ENCODE measurements at regions not wholly inside any gene's neighbourhood (a gene's known extent, or its start where the extent isn't known, plus 50 kb on each side); places are given as distances from the start of the nearest gene placed in this dataset.
"Not testable (repeated sequence)": the region's sequence is repeated elsewhere in the genome, so short reads cannot be mapped to it uniquely, and the experiment has no call there.

DNA sequence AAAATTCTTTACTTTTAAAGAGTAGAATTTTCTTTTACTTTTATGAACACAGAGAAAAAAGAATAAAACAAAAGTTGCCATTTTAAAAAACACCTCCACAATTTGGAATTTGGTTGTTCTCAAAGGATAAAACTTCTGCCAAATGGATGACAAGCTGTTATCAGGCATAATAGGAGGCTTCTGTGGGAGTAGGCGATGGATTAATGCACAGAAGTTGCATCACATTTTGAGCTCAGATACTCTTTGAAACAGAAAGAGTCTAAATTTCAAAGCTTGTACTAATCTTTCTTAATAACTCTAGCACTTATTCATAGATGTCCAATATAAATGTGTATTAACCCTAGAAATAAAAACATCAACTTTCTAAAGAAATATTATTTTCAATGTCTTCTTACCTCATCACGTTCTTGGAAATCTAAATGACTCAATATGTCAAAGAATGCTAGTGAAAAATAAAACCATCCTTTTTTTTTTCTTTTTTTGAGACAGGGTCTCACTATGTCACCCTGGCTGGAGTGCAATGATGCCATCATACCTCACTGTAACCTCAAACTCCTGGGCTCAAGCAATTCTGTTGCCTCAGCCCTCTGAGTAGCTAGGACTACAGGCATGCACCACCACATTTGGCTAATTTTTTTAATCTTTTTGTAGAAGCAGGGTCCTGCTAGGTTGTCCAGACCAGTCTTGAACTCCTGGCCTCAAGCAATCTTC is 112.8 kb upstream of the USP25 start:
- DNase-seq (ENCODE audit: low spot score) = no peak

DNA sequence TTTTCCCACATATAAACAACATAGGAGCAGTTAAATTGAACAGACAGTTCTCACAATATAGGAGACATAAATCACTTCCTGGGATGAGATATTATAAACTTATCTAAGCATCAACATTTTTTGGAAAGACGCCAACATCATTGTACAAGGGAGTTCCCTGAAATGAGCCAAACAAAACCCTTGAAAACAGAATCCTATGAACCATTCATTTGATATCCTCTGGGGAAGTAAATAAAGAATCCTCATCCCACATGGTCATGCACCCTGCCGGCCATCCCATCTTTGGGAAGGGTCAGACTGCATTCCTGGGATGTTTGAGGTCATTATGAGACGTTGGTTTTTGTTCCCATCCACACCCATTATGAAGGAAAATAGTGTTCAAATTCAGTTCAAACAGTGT is 111.8 kb upstream of the USP25 start:
- DNase-seq (ENCODE audit: low spot score) = no peak

DNA sequence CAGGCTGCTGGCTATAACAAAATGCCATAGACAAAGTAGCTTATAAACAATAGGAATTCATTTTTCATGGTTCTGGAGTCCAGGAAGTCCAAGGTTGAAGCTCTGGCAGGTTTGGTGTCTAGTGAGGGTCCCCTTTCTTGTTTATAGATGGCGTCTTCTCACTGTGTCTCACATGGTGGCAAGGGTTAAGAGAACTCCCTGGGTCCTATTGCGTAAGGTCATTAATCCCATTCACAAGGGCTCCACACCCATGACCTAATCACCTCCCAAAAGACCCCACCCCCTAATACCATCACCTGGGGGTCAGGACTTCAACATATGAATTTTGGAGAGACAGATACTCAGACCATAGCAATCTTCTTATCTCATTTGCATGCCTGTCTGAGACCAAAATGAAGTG is 108.9 kb upstream of the USP25 start:
- no peak for DNase-seq (ENCODE audit: low spot score)

DNA sequence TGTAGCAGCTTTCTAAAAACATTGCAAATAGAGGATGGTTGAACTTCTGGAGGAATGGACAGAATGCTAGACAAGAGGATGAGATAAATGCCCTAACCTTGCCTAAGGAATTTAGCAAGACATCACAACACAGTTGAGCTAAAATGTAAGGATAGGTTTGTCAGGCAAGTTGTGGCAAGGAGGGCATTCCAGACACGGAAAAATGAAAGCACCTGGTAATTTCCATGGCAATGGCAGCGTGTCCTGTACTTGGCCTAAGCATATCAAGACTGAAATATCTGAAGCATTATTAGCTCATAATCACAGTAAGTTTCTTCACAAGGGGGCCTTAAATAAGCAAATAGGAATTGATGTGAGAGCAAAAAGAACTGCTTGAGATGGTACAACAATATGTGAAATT is 105.1 kb upstream of the USP25 start:
- no peak for DNase-seq (ENCODE audit: low spot score)

DNA sequence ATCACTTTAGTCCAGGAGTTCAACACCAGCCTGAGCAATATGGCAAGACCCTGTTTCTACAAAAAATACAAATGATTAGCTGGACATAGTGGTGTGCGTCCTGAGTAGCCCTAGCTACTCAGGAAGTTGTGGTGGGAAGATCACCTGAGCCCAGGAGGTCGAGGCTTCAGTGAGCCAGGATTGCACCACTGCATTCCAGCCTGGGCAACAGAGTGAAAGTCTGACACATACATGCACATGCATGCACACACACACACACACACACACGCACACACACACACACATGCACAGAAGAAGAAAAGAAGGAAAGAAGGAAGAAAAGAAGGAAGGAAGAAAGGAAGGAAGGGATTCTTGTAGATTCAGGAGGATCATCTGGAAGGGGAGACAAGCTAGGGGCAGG is 104.4 kb upstream of the USP25 start:
- DNase-seq (ENCODE audit: low spot score) = no peak

DNA sequence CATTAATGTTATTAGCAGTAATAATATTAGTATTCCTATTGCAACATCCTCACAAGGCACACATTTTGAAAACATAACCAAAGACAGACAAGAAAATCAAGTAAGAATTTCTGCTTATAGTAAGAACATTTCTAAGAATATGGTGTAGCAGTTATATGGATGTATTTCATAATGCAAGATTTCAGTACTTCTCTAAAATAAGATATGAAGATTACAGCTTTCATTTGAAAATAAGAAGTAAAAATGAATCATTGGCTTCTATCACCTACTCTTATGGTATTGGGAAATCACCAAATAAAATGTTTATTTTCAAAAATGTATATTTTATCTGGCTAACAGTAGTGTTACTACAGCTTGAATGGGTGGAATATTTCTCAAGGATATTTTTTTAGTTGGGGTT is 103.8 kb upstream of the USP25 start:
- DNase-seq (ENCODE audit: low spot score) = no peak

DNA sequence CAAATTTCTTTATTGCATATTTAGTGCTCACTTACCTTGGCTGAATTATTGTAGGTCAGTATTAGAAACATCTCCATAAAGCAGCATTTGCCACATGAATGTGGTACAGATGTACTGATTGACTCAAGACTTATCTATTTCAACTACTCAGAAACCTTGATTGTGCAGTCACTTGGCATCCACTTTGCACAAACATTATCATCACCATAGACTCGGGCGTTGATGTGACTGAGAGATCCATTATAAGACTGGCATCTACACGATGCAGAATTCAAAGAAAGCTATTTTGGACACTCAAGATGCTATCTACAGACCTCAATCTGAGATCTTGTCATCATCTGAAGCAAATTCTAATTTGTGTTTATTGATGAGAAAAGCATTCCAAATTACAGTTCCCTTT is 102.8 kb upstream of the USP25 start:
- no peak for DNase-seq (ENCODE audit: low spot score)

DNA sequence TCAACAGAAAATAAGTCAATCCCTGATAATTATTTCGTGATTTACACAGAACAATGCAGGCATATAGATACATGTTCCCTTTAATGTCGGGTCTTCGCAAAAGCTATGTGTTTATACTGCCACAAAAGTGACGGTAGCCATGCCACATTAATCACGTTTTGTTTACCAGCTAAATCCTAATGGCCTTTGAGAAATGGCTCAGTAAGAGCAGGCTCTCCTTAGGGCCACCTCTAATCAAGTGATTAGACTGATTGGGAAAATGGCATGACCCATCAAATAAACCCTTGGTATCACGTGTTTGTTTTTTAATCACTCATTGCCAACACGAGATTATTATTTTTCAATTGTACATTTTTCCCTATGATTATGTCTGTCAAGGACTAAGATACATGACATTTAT is 102.0 kb upstream of the USP25 start:
- DNase-seq (ENCODE audit: low spot score) = no peak

DNA sequence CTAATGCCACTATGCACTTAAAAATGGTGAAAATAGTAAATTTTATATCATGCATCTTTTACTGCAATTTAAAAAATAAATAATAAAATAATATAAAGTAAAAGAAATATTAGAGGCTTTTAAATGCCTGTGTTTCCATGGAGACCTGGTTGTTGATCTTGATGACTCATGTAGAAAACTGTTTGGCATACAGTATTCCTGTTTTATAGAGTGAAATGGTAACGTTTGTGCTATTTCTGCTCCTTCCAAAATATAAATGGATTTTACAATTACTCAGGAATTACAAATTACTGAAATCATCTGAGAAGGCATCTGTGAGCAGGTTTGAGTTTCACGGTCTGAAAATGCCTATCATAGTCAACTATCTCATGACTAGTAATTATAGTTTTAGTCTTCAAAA is 98.4 kb upstream of the USP25 start:
- no peak for DNase-seq (ENCODE audit: low spot score)

DNA sequence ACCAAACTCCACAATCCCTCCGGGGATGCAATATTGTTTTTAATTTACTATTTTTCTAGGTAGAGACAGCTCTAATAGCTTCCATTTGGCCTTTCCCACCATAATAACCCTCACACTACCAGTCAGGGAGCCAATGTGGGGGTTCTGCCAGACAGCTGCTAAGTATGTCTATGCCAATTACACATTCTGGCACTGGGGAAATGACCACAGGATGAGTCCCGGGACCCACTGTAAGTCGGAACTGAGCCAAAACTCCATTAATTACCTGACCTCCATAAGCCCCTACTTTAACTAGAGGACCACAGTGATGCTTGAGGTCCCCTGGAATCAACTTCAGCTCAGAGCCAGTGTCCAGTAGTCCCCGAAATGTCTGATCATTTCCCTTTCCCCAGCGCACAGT is 95.2 kb upstream of the USP25 start:
- DNase-seq (ENCODE audit: low spot score) = not testable (repeated sequence)

DNA sequence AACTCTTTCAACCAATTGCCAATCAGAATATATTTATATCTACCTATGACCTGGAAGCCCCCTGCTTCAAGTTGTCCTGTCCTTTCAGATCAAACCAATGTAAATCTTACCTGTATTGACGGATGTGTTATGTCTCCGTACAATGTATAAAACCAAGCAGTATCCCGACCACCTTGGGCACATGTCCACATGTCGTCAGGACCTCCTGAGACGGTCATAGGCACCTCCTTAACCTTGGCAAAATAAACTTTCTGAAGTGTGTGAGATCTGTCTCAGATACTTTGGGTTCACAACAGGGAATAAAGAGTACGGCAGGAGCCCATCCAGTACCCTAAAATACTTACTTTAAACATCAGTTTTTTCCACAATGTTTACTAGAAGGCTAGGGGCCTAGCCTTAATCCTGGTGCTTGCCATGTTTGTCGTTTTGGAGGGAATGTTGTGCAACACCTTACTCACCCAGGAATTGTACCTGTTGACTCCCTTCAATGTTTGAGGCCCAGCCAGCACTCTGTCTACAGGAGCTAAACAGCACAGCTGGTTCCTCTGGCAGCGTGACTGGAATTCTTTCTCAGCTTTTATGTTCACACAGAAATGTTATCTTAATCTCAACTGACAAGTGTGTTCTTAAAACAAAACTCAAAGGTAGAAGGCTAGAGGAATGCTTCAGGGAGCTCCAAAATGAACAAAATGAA is 90.8 kb upstream of the USP25 start:
- DNase-seq (ENCODE audit: low spot score) = peak; percentile 23

DNA sequence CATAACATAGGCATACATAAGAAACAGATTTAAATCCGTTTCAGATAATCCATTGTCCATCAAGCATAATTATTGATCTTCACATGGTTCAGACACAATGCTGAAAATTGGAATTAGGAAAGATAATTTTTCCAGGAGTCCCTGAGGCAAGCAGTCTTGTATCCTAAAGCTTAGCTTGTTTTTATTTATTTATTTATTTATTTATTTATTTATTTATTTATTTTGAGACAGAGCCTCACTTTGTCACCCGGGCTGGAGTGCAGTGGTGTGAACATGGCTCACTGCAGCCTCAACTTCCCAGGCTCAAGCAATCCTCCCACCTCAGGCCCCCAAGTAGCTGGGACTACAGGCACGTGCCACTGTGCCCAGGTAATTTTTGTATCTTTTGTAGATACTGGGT is 89.7 kb upstream of the USP25 start:
- not testable (repeated sequence) for DNase-seq (ENCODE audit: low spot score)

DNA sequence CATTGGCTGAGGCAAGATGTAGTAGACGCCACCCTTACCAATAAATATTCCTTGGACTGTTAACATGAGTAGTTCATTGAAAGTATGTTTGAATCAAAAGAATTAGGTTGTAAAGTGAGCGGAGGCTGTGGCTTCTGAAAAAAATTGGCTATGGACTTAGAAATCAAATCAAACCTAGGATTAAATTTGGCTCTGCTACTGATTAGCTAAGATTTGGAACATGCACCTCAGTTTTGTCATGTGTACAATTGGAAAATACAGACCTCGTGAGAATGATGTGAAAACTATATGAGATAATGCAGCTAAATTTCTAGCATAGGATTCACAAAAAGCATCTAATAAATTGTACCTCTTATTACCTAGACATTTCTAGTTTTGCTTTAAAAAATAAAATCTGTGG is 85.3 kb upstream of the USP25 start:
- no peak for DNase-seq (ENCODE audit: low spot score)

DNA sequence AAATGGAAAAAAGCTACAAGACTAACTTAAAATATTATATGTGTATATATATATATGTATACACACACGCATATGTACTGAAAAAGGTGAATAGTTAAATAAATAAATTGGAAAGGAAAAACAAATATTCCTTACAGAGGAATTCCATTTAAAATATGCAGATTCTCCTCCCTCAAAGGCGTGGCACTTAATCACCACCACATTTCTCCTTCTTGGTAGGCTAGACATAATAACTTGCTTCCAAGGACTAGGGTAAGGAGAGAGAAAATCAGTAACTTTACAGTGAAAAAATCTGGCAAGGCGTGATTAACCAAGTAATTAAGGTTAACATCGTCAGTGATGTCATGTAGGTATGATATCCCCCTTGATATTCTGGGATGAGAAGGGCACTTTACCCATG is 84.0 kb upstream of the USP25 start:
- DNase-seq (ENCODE audit: low spot score) = no peak

DNA sequence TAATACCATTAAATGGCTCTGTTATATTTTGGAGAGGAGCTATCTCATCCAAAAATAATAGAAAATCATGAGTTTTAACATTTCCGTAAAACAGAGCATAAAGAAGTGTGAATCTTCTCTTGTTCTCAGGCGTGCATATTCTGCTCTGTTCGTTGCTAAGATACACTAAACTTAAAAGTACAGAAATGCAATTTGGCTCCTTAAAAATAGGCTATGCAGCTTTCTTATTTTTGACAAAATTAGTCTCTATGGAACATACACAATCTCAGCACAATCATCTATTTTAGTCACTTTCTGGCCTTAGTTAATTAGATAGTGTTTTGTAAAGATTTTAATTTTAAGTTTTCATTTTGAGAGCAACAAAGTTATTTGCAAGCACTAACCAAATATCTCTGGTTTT is 79.0 kb upstream of the USP25 start:
- DNase-seq (ENCODE audit: low spot score) = no peak

DNA sequence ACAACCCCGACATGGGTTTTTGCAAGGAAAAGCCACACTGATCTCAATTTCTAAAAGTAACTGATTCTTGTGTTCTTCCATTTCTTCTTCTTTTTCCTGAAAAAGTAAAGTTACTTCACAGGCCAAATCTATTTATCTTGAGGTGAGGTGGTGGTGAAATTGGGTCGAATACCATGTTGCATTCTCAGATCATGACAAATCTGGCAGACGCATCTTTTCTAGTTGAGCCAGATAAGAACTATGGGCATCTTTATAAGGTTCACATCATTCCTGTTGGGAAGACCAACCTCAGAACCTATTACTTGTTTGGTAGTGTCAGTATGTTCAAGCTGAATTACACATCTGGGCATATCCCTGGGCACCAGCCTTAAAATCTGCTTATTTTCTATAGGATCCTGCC is 78.6 kb upstream of the USP25 start:
- DNase-seq (ENCODE audit: low spot score) = no peak

DNA sequence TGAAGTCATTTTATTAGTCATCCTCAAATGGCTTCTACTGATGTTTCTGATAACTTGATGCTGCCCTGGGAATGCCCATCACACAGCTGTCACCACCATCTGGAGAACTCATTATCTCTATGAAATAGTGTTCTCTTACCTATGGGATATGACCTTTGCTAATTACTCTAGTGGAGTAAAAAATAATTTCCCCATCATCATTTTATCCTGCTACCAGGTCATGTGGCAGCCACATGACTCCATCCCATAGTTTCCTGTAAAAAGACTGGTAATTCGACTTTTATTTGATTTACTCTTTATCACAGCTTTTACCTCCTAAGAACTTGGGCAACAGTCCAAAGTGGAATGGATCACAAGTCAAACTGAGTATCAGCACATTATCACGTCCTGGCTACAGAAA is 76.1 kb upstream of the USP25 start:
- DNase-seq (ENCODE audit: low spot score) = no peak

DNA sequence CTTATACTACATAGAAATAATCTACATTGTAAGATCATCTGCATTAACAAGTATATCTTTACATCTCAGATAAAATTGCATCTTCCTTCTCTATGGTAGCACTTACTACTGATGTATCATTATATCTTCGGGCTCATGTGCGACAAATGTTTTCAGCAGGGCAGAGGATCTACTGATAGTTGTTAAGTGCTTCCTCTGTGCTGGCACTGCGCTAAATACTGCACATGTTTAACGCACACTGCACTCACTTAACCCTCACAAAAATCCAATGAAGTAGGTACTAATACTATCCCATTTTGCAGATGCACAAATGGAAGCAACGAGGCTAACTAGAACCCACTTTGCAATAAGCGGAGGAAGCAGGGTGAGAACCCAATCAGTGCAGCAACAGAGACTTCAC is 75.6 kb upstream of the USP25 start:
- no peak for DNase-seq (ENCODE audit: low spot score)

DNA sequence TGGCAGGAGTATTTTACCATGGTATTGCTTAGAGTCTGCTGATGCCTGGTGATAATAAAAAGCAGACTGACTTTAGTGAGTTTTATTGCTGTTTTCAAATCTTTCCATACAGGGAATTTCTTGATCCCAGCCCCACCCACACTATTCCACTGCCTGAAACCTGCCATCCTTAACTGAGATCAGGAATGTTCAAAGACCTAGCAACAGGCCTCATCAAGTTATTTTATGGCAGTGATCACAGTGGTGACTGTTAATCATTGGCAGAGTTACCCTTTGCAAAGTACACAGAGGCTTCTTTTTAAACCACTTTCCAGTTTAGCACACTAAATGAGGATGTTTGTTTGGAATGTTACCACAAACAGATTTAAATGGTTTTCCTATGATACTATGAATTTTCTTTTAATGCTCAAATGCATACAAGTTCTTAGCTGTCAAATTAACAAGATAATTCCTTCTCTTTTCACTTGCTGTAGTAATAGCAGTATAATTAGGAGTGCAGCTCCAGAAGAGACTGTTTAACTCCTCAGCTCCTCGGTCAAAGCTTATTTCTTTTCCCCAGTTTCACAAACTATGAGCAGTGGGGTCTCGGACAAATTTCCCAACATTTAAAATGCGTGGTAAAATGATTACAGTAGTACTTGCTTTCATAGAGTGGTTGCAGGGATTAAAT is 69.9 kb upstream of the USP25 start:
- DNase-seq (ENCODE audit: low spot score) = peak; percentile 48

DNA sequence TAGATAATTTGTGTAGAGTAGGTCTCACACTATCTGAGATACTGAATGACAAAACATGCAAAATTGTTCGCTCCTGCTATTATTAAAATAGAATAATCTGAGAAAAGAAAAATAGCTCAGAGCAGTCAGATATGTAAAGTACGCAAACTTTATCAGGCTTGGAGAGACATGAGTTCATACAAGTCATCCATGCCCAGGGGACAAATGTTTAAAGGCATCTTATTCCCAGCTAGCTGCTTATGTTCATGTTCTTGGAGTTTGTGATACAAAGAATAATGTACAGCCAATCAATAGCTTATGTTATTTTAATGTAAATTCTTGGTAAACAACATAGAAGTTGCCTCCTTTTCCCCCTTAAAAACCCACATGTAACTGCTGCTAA is 69.4 kb upstream of the USP25 start:
- DNase-seq (ENCODE audit: low spot score) = no peak

DNA sequence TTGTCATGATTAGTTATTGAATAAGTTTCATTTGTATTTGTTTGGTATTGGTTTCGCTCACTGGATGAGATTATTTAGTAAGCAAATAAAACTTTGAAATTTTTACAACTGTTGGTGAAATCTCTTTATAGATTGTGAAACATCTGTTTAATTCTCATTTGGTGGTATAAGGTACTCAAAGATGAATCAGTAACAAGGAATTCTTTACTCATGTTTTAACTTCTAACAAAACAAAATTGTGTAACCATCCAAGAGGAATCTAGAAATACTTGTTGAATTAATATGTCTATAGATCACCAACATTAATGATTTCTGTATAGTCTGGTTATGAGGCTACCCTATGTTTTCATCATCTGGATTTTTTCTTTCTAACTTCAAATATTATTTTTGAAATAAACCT is 62.8 kb upstream of the USP25 start:
- DNase-seq (ENCODE audit: low spot score) = no peak

DNA sequence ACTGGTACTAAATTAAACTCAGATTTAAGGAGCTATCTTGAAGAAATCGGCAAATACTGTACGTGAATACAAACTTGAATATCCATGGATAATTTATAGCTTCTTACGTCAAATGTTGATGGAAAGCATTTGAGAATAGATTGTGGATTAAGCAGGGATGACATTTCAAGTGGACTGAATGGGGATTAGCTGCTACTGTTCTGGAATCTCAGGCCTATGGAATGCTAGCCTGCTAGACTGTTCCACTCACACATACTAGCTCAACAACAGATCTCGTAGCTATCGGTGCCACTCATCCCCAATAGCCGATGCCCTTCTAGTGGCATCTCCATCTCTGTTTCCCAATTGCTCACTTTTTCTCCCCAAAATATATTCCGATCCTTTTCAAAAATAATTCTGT is 62.0 kb upstream of the USP25 start:
- DNase-seq (ENCODE audit: low spot score) = no peak

DNA sequence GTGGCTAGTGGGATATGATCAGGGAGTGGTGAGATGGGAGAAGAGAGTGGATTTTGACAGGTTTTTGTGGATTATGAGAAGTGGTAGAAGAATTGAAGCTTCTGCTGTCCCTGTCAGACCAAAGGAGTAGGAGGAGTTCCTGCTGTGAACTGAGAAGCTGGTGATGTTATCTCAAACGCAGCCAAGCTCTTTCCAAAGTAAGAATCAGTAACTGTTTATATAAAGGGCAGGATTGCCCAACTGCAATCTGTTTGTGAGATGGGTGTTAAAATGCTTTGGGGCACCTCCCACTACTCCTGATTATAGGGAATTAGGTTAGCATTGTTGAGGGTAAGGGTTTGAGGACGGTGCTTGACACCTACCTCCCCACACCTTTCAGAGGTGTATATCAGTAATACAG is 60.5 kb upstream of the USP25 start:
- no peak for DNase-seq (ENCODE audit: low spot score)

DNA sequence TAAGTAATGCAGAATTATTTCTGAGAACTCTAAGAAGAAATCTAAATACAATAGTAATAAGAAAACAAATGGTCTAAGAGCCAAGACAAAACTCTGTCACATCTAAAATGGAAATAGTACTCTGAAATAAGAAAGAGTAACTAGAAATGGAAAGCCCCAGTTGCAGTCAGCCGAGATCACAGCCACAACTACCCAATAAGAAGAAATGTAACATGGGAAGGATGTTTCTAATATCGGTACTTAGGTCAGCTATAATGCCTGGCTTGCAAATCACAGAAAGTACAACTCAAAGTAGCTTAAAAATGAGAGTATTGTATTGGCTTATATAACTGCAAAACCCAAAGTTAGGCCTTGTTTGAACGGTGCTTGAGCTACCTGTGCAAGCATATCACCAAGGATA is 58.6 kb upstream of the USP25 start:
- DNase-seq (ENCODE audit: low spot score) = no peak
